ENCODE measurements at regions not wholly inside any gene's neighbourhood (a gene's known extent, or its start where the extent isn't known, plus 50 kb on each side); places are given as distances from the start of the nearest gene placed in this dataset.

GRCh38 chr2:139924070-139924469 lies 1143.9 kb upstream of the NXPH2 start:
- no peak for TF ChIP-seq CTCF (conservative IDR thresholded peaks at IDR 0.05; ENCODE audit: low read length)
- no peak for TF ChIP-seq EZH2phosphoT487 (IDR thresholded peaks at IDR 0.05; ENCODE audit: borderline replicate concordance)
